CD4-positive, alpha-beta T cell (primary cell): ENCODE measurements at regions not wholly inside any gene's neighbourhood (a gene's known extent, or its start where the extent isn't known, plus 50 kb on each side); places are given as distances from the start of the nearest gene placed in this dataset.
A peak's percentile ranks its signal among the peaks of the same experiment; 100 is the strongest.

ENCODE experiments used
- ATAC-seq: fragments of 200-7000 bp; cut with Tn5 transposase; one replicate; pipeline ENCODE4 v1.10.0; 2022; ENCODE audit warnings: mild to moderate bottlenecking; ENCODE audit not compliant: poor library complexity
- CTCF ChIA-PET: fragments of 350-600 bp; sonication (Branson Sonifier 250); formaldehyde crosslinking; loops from one replicate; lab custom pipeline; 2021; ENCODE audit warnings: antibody characterized with exemption, inconsistent platforms; lab: Charles Lee
- POLR2A ChIA-PET: fragments of 350-600 bp; sonication (Branson Sonifier 250); formaldehyde crosslinking; loops from one replicate; lab custom pipeline; 2021; ENCODE audit warnings: antibody characterized with exemption, inconsistent platforms; lab: Charles Lee
- DNase-seq, 14 experiments: peaks; one replicate each; pipeline ENCODE4 v3.0.0-alpha.2; 2013 to 2020; ENCODE audit warnings: mixed read lengths in 2 of 14
- H3K27ac ChIP-seq, 2 donors: one replicate each; pipeline versions ENCODE4 v1.5.1 to v1.7.0; 2013; ENCODE audit warnings: low read length in 2 of 2, low read depth in 1 of 2, mild to moderate bottlenecking in 1 of 2
- H3K27me3 ChIP-seq, 2 experiments: 1 replicate in 1 of 2; 2 replicates in 1 of 2; pipeline versions ENCODE4 v1.6.1 to v1.7.0; 2013; ENCODE audit warnings: low read length in 2 of 2, control low read depth in 1 of 2, mild to moderate bottlenecking in 1 of 2, moderate library complexity in 1 of 2; ENCODE audit not compliant: insufficient read depth in 2 of 2, control insufficient read depth in 1 of 2
- H3K36me3 ChIP-seq: one replicate; pipeline ENCODE4 v1.6.1; 2013; ENCODE audit warnings: low read length, control low read depth; ENCODE audit not compliant: insufficient read depth
- H3K4me1 ChIP-seq: one replicate; pipeline ENCODE4 v1.6.1; 2013; ENCODE audit warnings: low read length, control low read depth; ENCODE audit not compliant: insufficient read depth
- H3K4me3 ChIP-seq: one replicate; pipeline ENCODE4 v1.5.1; 2013; ENCODE audit warnings: mild to moderate bottlenecking, low read length, moderate library complexity
- H3K9me3 ChIP-seq, 2 experiments: 1 replicate in 1 of 2; 2 replicates in 1 of 2; pipeline versions ENCODE4 v1.6.1 to v1.7.0; 2013; ENCODE audit warnings: low read length in 2 of 2, mild to moderate bottlenecking in 2 of 2, control low read depth in 1 of 2, moderate library complexity in 1 of 2; ENCODE audit not compliant: control insufficient read depth in 1 of 2, insufficient read depth in 1 of 2
- H3K27ac Mint-ChIP-seq: one replicate; pipeline ENCODE4 v1.8.0; 2020; ENCODE audit warnings: mixed read lengths
- H3K27me3 Mint-ChIP-seq: one replicate; pipeline ENCODE4 v1.8.0; 2021; ENCODE audit warnings: mixed read lengths
- H3K36me3 Mint-ChIP-seq: one replicate; pipeline ENCODE4 v1.8.0; 2021; ENCODE audit warnings: low read depth, mixed read lengths
- H3K4me1 Mint-ChIP-seq: one replicate; pipeline ENCODE4 v1.8.0; 2021; ENCODE audit warnings: low read depth, mixed read lengths
- H3K4me3 Mint-ChIP-seq: one replicate; pipeline ENCODE4 v1.8.0; 2020; ENCODE audit warnings: mild to moderate bottlenecking, mixed read lengths
- H3K9me3 Mint-ChIP-seq: one replicate; pipeline ENCODE4 v1.8.0; 2020; ENCODE audit warnings: mixed read lengths
- CTCF ChIP-seq: fragments of 200-600 bp; IDR thresholded peaks from one replicate; pipeline ENCODE4 v1.8.0; 2022; ENCODE audit warnings: antibody characterized with exemption, mild to moderate bottlenecking
- intact Hi-C, 2 experiments: fragments of 100-400 bp; cut with DNase I in 1 of 2; cut with micrococcal nuclease in 1 of 2; formaldehyde crosslinking; loops; one replicate each; pipeline versions ENCODE4 v1.15.1 to v1.9.0; 2023 to 2025; cut with DNase I, micrococcal nuclease

GRCh38 chr13:97700306-97700848 lies 253.1 kb upstream of the IPO5 start:
- Histone ChIP-seq H3K4me1 (no peaks in the 10 kb centered on the region), H3K27me3 (no peaks in the 10 kb centered on the region), H3K9me3 (no peaks in the 10 kb centered on the region), H3K36me3 (no peaks in the 10 kb centered on the region), H3K4me3 (no peak overlapping the region), H3K27ac (no peak overlapping the region)
- ChIA-PET POLR2A (no interaction called here), CTCF (no interaction called here)
- no peaks in the 10 kb centered on the region for H3K4me1 Mint-ChIP-seq
- no peak for TF ChIP-seq CTCF
- no peaks in the 10 kb centered on the region for H3K36me3 Mint-ChIP-seq
- no peak overlapping the region for H3K27ac Mint-ChIP-seq
- peaks cover 21% of the 10 kb centered on the region for H3K27me3 Mint-ChIP-seq
- H3K4me3 Mint-ChIP-seq = no peak overlapping the region
- DNase-seq (peak in 1 of 14 experiments; percentile 17), ATAC-seq (no peak)
- intact Hi-C loops = no loop called here
- H3K9me3 Mint-ChIP-seq = peaks cover 2% of the 10 kb centered on the region

- ATAC-seq = no peak
- H3K27me3 ChIP-seq = no peaks in the 10 kb centered on the region
- no peaks in the 10 kb centered on the region for H3K4me1 Mint-ChIP-seq
- POLR2A ChIA-PET = no interaction called here
- no peaks in the 10 kb centered on the region for H3K9me3 Mint-ChIP-seq
- H3K4me3 Mint-ChIP-seq = no peak overlapping the region
- no peaks in the 10 kb centered on the region for H3K4me1 ChIP-seq
- intact Hi-C loops = no loop called here
- no peaks in the 10 kb centered on the region for H3K9me3 ChIP-seq
- no peak overlapping the region for H3K27ac Mint-ChIP-seq
- CTCF ChIA-PET = no interaction called here
- TF ChIP-seq CTCF = no peak
- H3K27ac ChIP-seq = no peak overlapping the region
- H3K36me3 Mint-ChIP-seq = no peaks in the 10 kb centered on the region
- no peak for DNase-seq
- no peak overlapping the region for H3K4me3 ChIP-seq
- peaks cover 20% of the 10 kb centered on the region for H3K27me3 Mint-ChIP-seq
- H3K36me3 ChIP-seq = no peaks in the 10 kb centered on the region
These were observed 250.9 kb upstream of the IPO5 start for GRCh38 chr13:97702614-97703013.

- peaks cover 0 to 9% of the 10 kb centered on the region in 2 experiments for H3K9me3 ChIP-seq
- CTCF ChIA-PET = no interaction called here
- Mint-ChIP-seq H3K9me3 (peaks cover 4% of the 10 kb centered on the region), H3K27me3 (peaks cover 13% of the 10 kb centered on the region), H3K36me3 (no peaks in the 10 kb centered on the region), H3K4me3 (no peak overlapping the region), H3K27ac (no peak overlapping the region), H3K4me1 (no peaks in the 10 kb centered on the region)
- no peak overlapping the region for H3K27ac ChIP-seq
- intact Hi-C loops = no loop called here
- no peaks in the 10 kb centered on the region for H3K4me1 ChIP-seq
- no peak overlapping the region for H3K4me3 ChIP-seq
- H3K36me3 ChIP-seq = no peaks in the 10 kb centered on the region
- no peak for TF ChIP-seq CTCF
- POLR2A ChIA-PET = no interaction called here
- H3K27me3 ChIP-seq = no peaks in the 10 kb centered on the region
- DNase-seq = no peak
- no peak for ATAC-seq
These were observed 242.7 kb upstream of the IPO5 start for GRCh38 chr13:97710797-97711196.
